ENCODE measurements at regions not wholly inside any gene's neighbourhood (a gene's known extent, or its start where the extent isn't known, plus 50 kb on each side); places are given as distances from the start of the nearest gene placed in this dataset.
A peak's percentile ranks its signal among the peaks of the same experiment; 100 is the strongest.

GRCh38 chr16:54398986-54399385 is 112.4 kb upstream of the IRX3 start:
- DNase-seq, result no peak

- DNase-seq, result no peak
Measured at GRCh38 chr16:54397838-54398237, 111.3 kb upstream of the IRX3 start.

GRCh38 chr16:54397190-54397835 is 110.7 kb upstream of the IRX3 start:
- DNase-seq, result no peak

- DNase-seq, result no peak
Measured at GRCh38 chr16:54389836-54390494, 103.4 kb upstream of the IRX3 start.

GRCh38 chr16:54385141-54385540 is 98.6 kb upstream of the IRX3 start:
- DNase-seq, result no peak

- no peak for DNase-seq
Measured at GRCh38 chr16:54381601-54382313, 95.2 kb upstream of the IRX3 start.

GRCh38 chr16:54375071-54375470 is 88.5 kb upstream of the IRX3 start:
- no peak for DNase-seq

- DNase-seq, result peak in 1 of 2 donors; percentile 4
Measured at GRCh38 chr16:54373534-54374520, 87.2 kb upstream of the IRX3 start.

- no peak for DNase-seq
Measured at GRCh38 chr16:54370278-54371040, 83.9 kb upstream of the IRX3 start.

- no peak for DNase-seq
Measured at GRCh38 chr16:54369861-54370260, 83.3 kb upstream of the IRX3 start.

- no peak for DNase-seq
Measured at GRCh38 chr16:54366943-54367342, 80.4 kb upstream of the IRX3 start.

- DNase-seq, result no peak
Measured at GRCh38 chr16:54365990-54366634, 79.5 kb upstream of the IRX3 start.

GRCh38 chr16:54363766-54364165 is 77.2 kb upstream of the IRX3 start:
- no peak for DNase-seq

GRCh38 chr16:54362591-54363206 is 76.1 kb upstream of the IRX3 start:
- no peak for DNase-seq

- DNase-seq, result no peak
Measured at GRCh38 chr16:54361246-54361645, 74.7 kb upstream of the IRX3 start.

- DNase-seq, result no peak
Measured at GRCh38 chr16:54360681-54361080, 74.1 kb upstream of the IRX3 start.

- DNase-seq, result no peak
Measured at GRCh38 chr16:54359555-54359954, 73.0 kb upstream of the IRX3 start.

GRCh38 chr16:54359081-54359480 is 72.5 kb upstream of the IRX3 start:
- no peak for DNase-seq

GRCh38 chr16:54356391-54356790 is 69.8 kb upstream of the IRX3 start:
- DNase-seq, result no peak

GRCh38 chr16:54355251-54355650 is 68.7 kb upstream of the IRX3 start:
- no peak for DNase-seq

- no peak for DNase-seq
Measured at GRCh38 chr16:54353097-54353496, 66.5 kb upstream of the IRX3 start.
